ENCODE measurements at regions not wholly inside any gene's neighbourhood (a gene's known extent, or its start where the extent isn't known, plus 50 kb on each side); places are given as distances from the start of the nearest gene placed in this dataset.

- H3K4me3 ChIP-seq (ENCODE audit: low read depth in 1 of 3, low read length in 3 of 3): no peak overlapping the region
- no peak for DNase-seq (ENCODE audit: low spot score)
- H3K27me3 ChIP-seq (ENCODE audit: control insufficient read depth in 4 of 4, insufficient read depth in 4 of 4, low read length in 3 of 4): no peaks in the 10 kb centered on the region
- no peak overlapping the region for H3K9ac ChIP-seq (ENCODE audit: low read depth in 1 of 2, low read length in 2 of 2)
- WGBS: 46% methylated on average over 6 of the region's 6 CpGs
- H3K9me3 ChIP-seq (ENCODE audit: control insufficient read depth in 4 of 4, low read length in 3 of 4): peaks cover 0 to 15% (median 3%) of the 10 kb centered on the region in 4 donors
- H3K36me3 ChIP-seq (ENCODE audit: control insufficient read depth in 4 of 4, insufficient read depth in 3 of 4, low read depth in 1 of 4, low read length in 3 of 4): no peaks in the 10 kb centered on the region
- TF ChIP-seq CTCF (IDR thresholded peaks at IDR 0.05; ENCODE audit: low read depth, low read length, missing input control) (no peak), HNF4A (conservative IDR thresholded peaks at IDR 0.05) (no peak), GABPA (IDR thresholded peaks at IDR 0.05 in 1 of 2, conservative IDR thresholded peaks at IDR 0.05 in 1 of 2) (no peak)
- no peaks in the 10 kb centered on the region for H3K4me1 ChIP-seq (ENCODE audit: control insufficient read depth in 4 of 4, insufficient read depth in 4 of 4, low read length in 3 of 4)
- no peak overlapping the region for H3K27ac ChIP-seq (ENCODE audit: low read depth in 1 of 2, low read length in 2 of 2)
Measured at GRCh38 chrY:10686414-10686813, 1158.7 kb downstream of the TSPY10 start.
